Peyer's patch (tissue), 4 donors: ENCODE measurements at regions not wholly inside any gene's neighbourhood (a gene's known extent, or its start where the extent isn't known, plus 50 kb on each side); places are given as distances from the start of the nearest gene placed in this dataset.

ENCODE experiments used
- CTCF ChIP-seq, 6 experiments: fragments of 450-650 bp in 4 of 6; fragments of 200-600 bp in 2 of 6; sonication (generic) in 1 of 6; IDR thresholded peaks; one replicate each; pipeline ENCODE4 v1.5.1; 2017 to 2019; ENCODE audit warnings: antibody characterized with exemption in 6 of 6, mild to moderate bottlenecking in 3 of 6, moderate library complexity in 1 of 6
- POLR2A ChIP-seq, 2 donors: fragments of 450-650 bp; IDR thresholded peaks; one replicate each; pipeline ENCODE4 v1.5.1; 2017; ENCODE audit warnings: antibody characterized with exemption in 2 of 2, mild to moderate bottlenecking in 2 of 2, moderate library complexity in 2 of 2

GRCh38 chr2:21519821-21520220 is 396.1 kb downstream of the TDRD15 start:
- TF ChIP-seq CTCF (IDR thresholded peaks at IDR 0.05) (no peak), POLR2A (IDR thresholded peaks at IDR 0.05) (no peak)
